ENCODE measurements at regions not wholly inside any gene's neighbourhood (a gene's known extent, or its start where the extent isn't known, plus 50 kb on each side); places are given as distances from the start of the nearest gene placed in this dataset.

- DNase-seq (ENCODE audit: low read depth in 2 of 2) = no peak
- Histone ChIP-seq H4K20me1 (ENCODE audit: control insufficient read depth, extremely low read depth, insufficient read depth, low read length) (no peaks in the 10 kb centered on the region), H3K27me3 (ENCODE audit: control insufficient read depth, insufficient read depth, low read length) (no peaks in the 10 kb centered on the region), H3K4me1 (ENCODE audit: control insufficient read depth, extremely low read depth, insufficient read depth, low read length) (no peaks in the 10 kb centered on the region), H3K27ac (ENCODE audit: insufficient read depth, low read length) (no peak overlapping the region), H2AFZ (ENCODE audit: low read length) (no peak overlapping the region), H3K4me2 (ENCODE audit: extremely low read depth, insufficient read depth, low read length) (no peak overlapping the region), H3K9ac (ENCODE audit: insufficient read depth, low read length) (no peak overlapping the region), H3K9me3 (ENCODE audit: control insufficient read depth, insufficient read depth, low read depth, low read length) (no peaks in the 10 kb centered on the region), H3K4me3 (replicated peaks in 1 of 4; ENCODE audit: control extremely low read depth in 1 of 4, insufficient read depth in 1 of 4, low read depth in 3 of 4, low read length in 4 of 4) (no peak overlapping the region), H3K36me3 (ENCODE audit: control insufficient read depth, insufficient read depth, low read length) (no peaks in the 10 kb centered on the region), H3K79me2 (ENCODE audit: control insufficient read depth, insufficient read depth, low read length) (no peaks in the 10 kb centered on the region)
- no peak for TF ChIP-seq EZH2 (IDR thresholded peaks at IDR 0.05; ENCODE audit: low read length, missing control alignments)
These were observed 125.1 kb upstream of the PPP2R3A start for GRCh38 chr3:135840436-135840835.

DNA sequence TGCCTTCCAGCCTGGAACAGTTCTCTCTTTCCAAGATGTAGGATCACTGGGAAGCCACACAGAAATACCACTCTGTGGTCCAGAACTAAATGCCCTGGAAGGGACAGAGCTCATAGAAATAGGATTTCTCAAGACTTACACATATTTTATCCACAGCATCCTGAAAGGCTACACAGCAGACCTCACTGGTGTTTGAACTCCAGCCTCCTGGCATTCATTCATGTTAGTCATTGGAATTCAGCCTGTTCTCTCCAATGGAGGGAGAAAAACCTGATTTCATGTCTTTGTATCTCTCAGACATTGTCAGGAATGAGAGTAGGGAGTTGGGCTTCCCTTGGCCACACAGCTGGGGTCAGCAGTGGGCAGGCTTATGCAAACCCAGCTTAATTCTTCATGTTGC is 121.1 kb upstream of the PPP2R3A start:
- Histone ChIP-seq H3K4me1 (ENCODE audit: control insufficient read depth, extremely low read depth, insufficient read depth, low read length) (no peaks in the 10 kb centered on the region), H3K27me3 (ENCODE audit: control insufficient read depth, insufficient read depth, low read length) (no peaks in the 10 kb centered on the region), H3K27ac (ENCODE audit: insufficient read depth, low read length) (no peak overlapping the region), H3K9me3 (ENCODE audit: control insufficient read depth, insufficient read depth, low read depth, low read length) (no peaks in the 10 kb centered on the region), H4K20me1 (ENCODE audit: control insufficient read depth, extremely low read depth, insufficient read depth, low read length) (no peaks in the 10 kb centered on the region), H3K4me3 (replicated peaks in 1 of 4; ENCODE audit: control extremely low read depth in 1 of 4, insufficient read depth in 1 of 4, low read depth in 3 of 4, low read length in 4 of 4) (no peak overlapping the region), H3K36me3 (ENCODE audit: control insufficient read depth, insufficient read depth, low read length) (no peaks in the 10 kb centered on the region), H3K79me2 (ENCODE audit: control insufficient read depth, insufficient read depth, low read length) (no peaks in the 10 kb centered on the region), H2AFZ (ENCODE audit: low read length) (no peak overlapping the region), H3K4me2 (ENCODE audit: extremely low read depth, insufficient read depth, low read length) (no peak overlapping the region), H3K9ac (ENCODE audit: insufficient read depth, low read length) (no peak overlapping the region)
- no peak for TF ChIP-seq CTCF (conservative IDR thresholded peaks at IDR 0.05 in 1 of 2, IDR thresholded peaks at IDR 0.05 in 1 of 2; ENCODE audit: low read depth in 1 of 2, low read length in 2 of 2)
- TF ChIP-seq EZH2 (IDR thresholded peaks at IDR 0.05; ENCODE audit: low read length, missing control alignments) = no peak
- DNase-seq (ENCODE audit: low read depth in 2 of 2) = peak in 1 of 2 donors; percentile 68

- Histone ChIP-seq H3K9ac (ENCODE audit: insufficient read depth, low read length) (no peak overlapping the region), H3K27me3 (ENCODE audit: control insufficient read depth, insufficient read depth, low read length) (no peaks in the 10 kb centered on the region), H3K36me3 (ENCODE audit: control insufficient read depth, insufficient read depth, low read length) (no peaks in the 10 kb centered on the region), H3K9me3 (ENCODE audit: control insufficient read depth, insufficient read depth, low read depth, low read length) (no peaks in the 10 kb centered on the region), H2AFZ (ENCODE audit: low read length) (no peak overlapping the region), H3K79me2 (ENCODE audit: control insufficient read depth, insufficient read depth, low read length) (no peaks in the 10 kb centered on the region), H3K4me3 (replicated peaks in 1 of 4; ENCODE audit: control extremely low read depth in 1 of 4, insufficient read depth in 1 of 4, low read depth in 3 of 4, low read length in 4 of 4) (no peak overlapping the region), H3K27ac (ENCODE audit: insufficient read depth, low read length) (no peak overlapping the region), H3K4me2 (ENCODE audit: extremely low read depth, insufficient read depth, low read length) (no peak overlapping the region), H4K20me1 (ENCODE audit: control insufficient read depth, extremely low read depth, insufficient read depth, low read length) (no peaks in the 10 kb centered on the region), H3K4me1 (ENCODE audit: control insufficient read depth, extremely low read depth, insufficient read depth, low read length) (no peaks in the 10 kb centered on the region)
- DNase-seq (ENCODE audit: low read depth in 2 of 2) = no peak
- TF ChIP-seq EZH2 (IDR thresholded peaks at IDR 0.05; ENCODE audit: low read length, missing control alignments) (no peak), CTCF (conservative IDR thresholded peaks at IDR 0.05 in 1 of 2, IDR thresholded peaks at IDR 0.05 in 1 of 2; ENCODE audit: low read depth in 1 of 2, low read length in 2 of 2) (no peak)
These were observed 117.5 kb upstream of the PPP2R3A start for GRCh38 chr3:135848051-135848450.
